PC-9 (cell line): ENCODE measurements at regions not wholly inside any gene's neighbourhood (a gene's known extent, or its start where the extent isn't known, plus 50 kb on each side); places are given as distances from the start of the nearest gene placed in this dataset.

Experiments
- BruUV-seq: library from RNA; stranded (reverse); fragments of 400-500 nt; replicated peaks from 2 replicates; lab custom pipeline; 2021; lab: Mats Ljungman, UMichigan
- CTCF ChIA-PET: fragments of 300-600 bp; sonication (Branson Sonifier 250); formaldehyde crosslinking; loops from one replicate; lab custom pipeline; 2022; ENCODE audit warnings: antibody characterized with exemption; lab: Charles Lee
- POLR2A ChIA-PET: fragments of 300-600 bp; sonication (Branson Sonifier 250); formaldehyde crosslinking; loops from one replicate; lab custom pipeline; 2022; ENCODE audit warnings: antibody characterized with exemption; ENCODE audit not compliant: unreplicated experiment; lab: Charles Lee
- DNase-seq, 2 experiments: peaks; one replicate each; pipeline versions ENCODE4 v3.0.0 to v3.0.0-alpha.2; 2015 to 2022; ENCODE audit warnings: mixed read lengths in 1 of 2
- H2AFZ ChIP-seq: fragments of 200-600 bp; sonication (generic); 2 replicates; pipeline ENCODE4 v1.8.1; 2017; ENCODE audit warnings: antibody characterized with exemption
- H3F3A ChIP-seq: fragments of 200-600 bp; sonication (generic); 2 replicates; pipeline ENCODE4 v1.8.1; 2017; ENCODE audit warnings: antibody characterized with exemption, mild to moderate bottlenecking, low read depth; ENCODE audit not compliant: insufficient read depth
- H3K27ac ChIP-seq: fragments of 200-600 bp; sonication (generic); 2 replicates; pipeline ENCODE4 v1.6.1; 2016; ENCODE audit warnings: mixed run types
- H3K27me3 ChIP-seq: fragments of 200-600 bp; sonication (generic); 2 replicates; pipeline ENCODE4 v1.6.1; 2016; ENCODE audit warnings: low read depth, mixed run types; ENCODE audit not compliant: insufficient read depth
- H3K36me3 ChIP-seq: fragments of 200-600 bp; sonication (generic); 2 replicates; pipeline ENCODE4 v1.6.1; 2016; ENCODE audit warnings: low read depth, mixed run types
- H3K4me1 ChIP-seq: fragments of 200-600 bp; sonication (generic); replicated peaks from 2 replicates; pipeline ENCODE4 v1.6.1; 2016; ENCODE audit warnings: mixed run types; ENCODE audit not compliant: insufficient read depth
- H3K4me2 ChIP-seq: fragments of 200-600 bp; sonication (generic); 2 replicates; pipeline ENCODE4 v1.6.1; 2017; ENCODE audit warnings: mixed run types
- H3K4me3 ChIP-seq: fragments of 200-600 bp; sonication (generic); 2 replicates; pipeline ENCODE4 v1.6.1; 2016; ENCODE audit warnings: mixed run types
- H3K79me2 ChIP-seq: fragments of 200-600 bp; sonication (generic); 2 replicates; pipeline ENCODE4 v1.6.1; 2017; ENCODE audit warnings: low read depth, mixed run types
- H3K9me2 ChIP-seq: fragments of 200-600 bp; sonication (generic); 2 replicates; pipeline ENCODE4 v1.8.1; 2017; ENCODE audit warnings: mild to moderate bottlenecking; ENCODE audit not compliant: insufficient read depth
- H3K9me3 ChIP-seq: fragments of 200-600 bp; sonication (generic); 2 replicates; pipeline ENCODE4 v1.8.1; 2016; ENCODE audit warnings: low read depth; ENCODE audit not compliant: insufficient read depth
- H4K20me1 ChIP-seq: fragments of 200-600 bp; sonication (generic); 2 replicates; pipeline ENCODE4 v1.8.1; 2017; ENCODE audit not compliant: insufficient read depth
- EZH2 ChIP-seq: fragments of 200-600 bp; sonication (generic); IDR thresholded peaks from 2 replicates; pipeline ENCODE4 v1.8.0; 2017; ENCODE audit warnings: antibody characterized with exemption, low read depth
- intact Hi-C: fragments of 100-400 bp; cut with micrococcal nuclease; formaldehyde crosslinking; loops from one replicate; pipeline ENCODE4 v1.10.0; 2022; ENCODE audit not compliant: unreplicated experiment
- TF ChIP-seq, protein P1 (sequence below): fragments of 200-600 bp; sonication (generic); conservative IDR thresholded peaks from 2 replicates; pipeline ENCODE4 v1.6.1; 2017; ENCODE audit warnings: mixed run types, antibody characterized with exemption, mild to moderate bottlenecking, moderate library complexity

GRCh38 chr22:27502327-27502726 lies 299.2 kb downstream of the MN1 start:
- Histone ChIP-seq H3F3A (no peaks in the 10 kb centered on the region), H3K4me2 (no peak overlapping the region), H3K27me3 (no peaks in the 10 kb centered on the region), H3K9me2 (no peaks in the 10 kb centered on the region), H4K20me1 (no peaks in the 10 kb centered on the region), H3K4me1 (no peaks in the 10 kb centered on the region), H3K27ac (no peak overlapping the region), H3K4me3 (no peak overlapping the region), H3K79me2 (no peaks in the 10 kb centered on the region), H2AFZ (no peak overlapping the region), H3K36me3 (no peaks in the 10 kb centered on the region), H3K9me3 (no peaks in the 10 kb centered on the region)
- POLR2A ChIA-PET, result no interaction called here
- no peak for DNase-seq
- no TSS peak for BruUV-seq
- CTCF ChIA-PET, result interaction anchor here (0.5 kb wide), 1 partner anchor 18 kb away, joined by 3 read pairs; no protein-coding TSS in a partner anchor
- TF ChIP-seq, protein P1, sequence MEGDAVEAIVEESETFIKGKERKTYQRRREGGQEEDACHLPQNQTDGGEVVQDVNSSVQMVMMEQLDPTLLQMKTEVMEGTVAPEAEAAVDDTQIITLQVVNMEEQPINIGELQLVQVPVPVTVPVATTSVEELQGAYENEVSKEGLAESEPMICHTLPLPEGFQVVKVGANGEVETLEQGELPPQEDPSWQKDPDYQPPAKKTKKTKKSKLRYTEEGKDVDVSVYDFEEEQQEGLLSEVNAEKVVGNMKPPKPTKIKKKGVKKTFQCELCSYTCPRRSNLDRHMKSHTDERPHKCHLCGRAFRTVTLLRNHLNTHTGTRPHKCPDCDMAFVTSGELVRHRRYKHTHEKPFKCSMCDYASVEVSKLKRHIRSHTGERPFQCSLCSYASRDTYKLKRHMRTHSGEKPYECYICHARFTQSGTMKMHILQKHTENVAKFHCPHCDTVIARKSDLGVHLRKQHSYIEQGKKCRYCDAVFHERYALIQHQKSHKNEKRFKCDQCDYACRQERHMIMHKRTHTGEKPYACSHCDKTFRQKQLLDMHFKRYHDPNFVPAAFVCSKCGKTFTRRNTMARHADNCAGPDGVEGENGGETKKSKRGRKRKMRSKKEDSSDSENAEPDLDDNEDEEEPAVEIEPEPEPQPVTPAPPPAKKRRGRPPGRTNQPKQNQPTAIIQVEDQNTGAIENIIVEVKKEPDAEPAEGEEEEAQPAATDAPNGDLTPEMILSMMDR, result no peak
- TF ChIP-seq EZH2, result no peak
- intact Hi-C loops, result no loop called here

GRCh38 chr22:27504360-27505253 lies 296.9 kb downstream of the MN1 start:
- Histone ChIP-seq H3K36me3 (no peaks in the 10 kb centered on the region), H3F3A (no peaks in the 10 kb centered on the region), H4K20me1 (no peaks in the 10 kb centered on the region), H3K9me2 (no peaks in the 10 kb centered on the region), H3K27me3 (no peaks in the 10 kb centered on the region), H3K4me1 (no peaks in the 10 kb centered on the region), H3K27ac (no peak overlapping the region), H3K4me2 (no peak overlapping the region), H3K9me3 (no peaks in the 10 kb centered on the region), H2AFZ (no peak overlapping the region), H3K4me3 (no peak overlapping the region), H3K79me2 (no peaks in the 10 kb centered on the region)
- ChIA-PET POLR2A (no interaction called here), CTCF (no interaction called here)
- no peak for DNase-seq
- BruUV-seq, result no TSS peak
- intact Hi-C loops, result no loop called here
- TF ChIP-seq, protein P1, result no peak
- no peak for TF ChIP-seq EZH2

GRCh38 chr22:27507111-27507611 lies 294.4 kb downstream of the MN1 start:
- BruUV-seq, result no TSS peak
- no peaks in the 10 kb centered on the region for H3K9me2 ChIP-seq
- no peak overlapping the region for H2AFZ ChIP-seq
- no peaks in the 10 kb centered on the region for H3K9me3 ChIP-seq
- H3K27me3 ChIP-seq, result no peaks in the 10 kb centered on the region
- intact Hi-C loops, result no loop called here
- POLR2A ChIA-PET, result no interaction called here
- H3F3A ChIP-seq, result no peaks in the 10 kb centered on the region
- no peak overlapping the region for H3K4me3 ChIP-seq
- no peaks in the 10 kb centered on the region for H3K79me2 ChIP-seq
- H3K36me3 ChIP-seq, result no peaks in the 10 kb centered on the region
- H3K4me1 ChIP-seq, result no peaks in the 10 kb centered on the region
- H3K27ac ChIP-seq, result no peak overlapping the region
- TF ChIP-seq EZH2, result no peak
- TF ChIP-seq, protein P1, result no peak
- CTCF ChIA-PET, result no interaction called here
- H3K4me2 ChIP-seq, result no peak overlapping the region
- H4K20me1 ChIP-seq, result no peaks in the 10 kb centered on the region
- no peak for DNase-seq
